ENCODE measurements at regions not wholly inside any gene's neighbourhood (a gene's known extent, or its start where the extent isn't known, plus 50 kb on each side); places are given as distances from the start of the nearest gene placed in this dataset.

DNA sequence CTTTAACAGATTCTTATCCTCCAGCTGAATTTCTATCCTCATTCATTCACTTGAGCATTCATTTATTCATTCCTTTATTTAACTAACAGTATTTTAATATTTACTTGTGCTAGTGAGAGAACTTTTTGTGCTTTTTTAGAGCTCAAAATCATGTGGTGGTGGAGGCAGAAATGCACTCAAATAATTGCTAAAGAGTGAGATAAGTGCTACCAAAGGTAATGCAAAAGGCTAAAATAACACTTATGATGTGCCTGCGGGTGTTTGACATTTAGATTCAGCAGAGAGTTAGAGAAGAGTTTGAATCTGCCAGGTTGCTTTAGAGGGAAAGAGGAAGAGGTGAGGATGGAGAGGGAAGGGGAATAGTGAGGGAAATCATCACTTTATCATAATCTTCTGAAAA, 431.5 kb upstream of the EDIL3 start:
- Histone ChIP-seq H2AFZ (ENCODE audit: low read length) (no peak overlapping the region), H3K4me3 (ENCODE audit: low read length) (no peak overlapping the region), H3K27me3 (replicated peaks; ENCODE audit: insufficient read depth, low read length) (no peaks in the 10 kb centered on the region), H3K36me3 (replicated peaks; ENCODE audit: insufficient read depth, low read length) (no peaks in the 10 kb centered on the region), H3K4me1 (ENCODE audit: low read length) (no peaks in the 10 kb centered on the region), H3F3A (ENCODE audit: insufficient read depth, low read length) (no peaks in the 10 kb centered on the region), H4K20me1 (ENCODE audit: insufficient read depth, low read length) (no peaks in the 10 kb centered on the region), H3K79me2 (ENCODE audit: low read length) (no peaks in the 10 kb centered on the region), H3K9me3 (replicated peaks; ENCODE audit: insufficient read depth, low read length) (no peaks in the 10 kb centered on the region), H3K4me2 (ENCODE audit: low read depth, low read length) (no peak overlapping the region), H3K9me2 (replicated peaks; ENCODE audit: insufficient read depth, low read length) (no peaks in the 10 kb centered on the region), H3K9ac (ENCODE audit: low read length) (no peak overlapping the region), H3K27ac (ENCODE audit: low read length) (no peak overlapping the region)
- DNase-seq: no peak
- TF ChIP-seq EZH2 (optimal IDR thresholded peaks at IDR 0.05; ENCODE audit: low read depth, low read length) (no peak), EZH2phosphoT487 (IDR thresholded peaks at IDR 0.05; ENCODE audit: low read length) (no peak)
- TF ChIP-seq, protein P1, sequence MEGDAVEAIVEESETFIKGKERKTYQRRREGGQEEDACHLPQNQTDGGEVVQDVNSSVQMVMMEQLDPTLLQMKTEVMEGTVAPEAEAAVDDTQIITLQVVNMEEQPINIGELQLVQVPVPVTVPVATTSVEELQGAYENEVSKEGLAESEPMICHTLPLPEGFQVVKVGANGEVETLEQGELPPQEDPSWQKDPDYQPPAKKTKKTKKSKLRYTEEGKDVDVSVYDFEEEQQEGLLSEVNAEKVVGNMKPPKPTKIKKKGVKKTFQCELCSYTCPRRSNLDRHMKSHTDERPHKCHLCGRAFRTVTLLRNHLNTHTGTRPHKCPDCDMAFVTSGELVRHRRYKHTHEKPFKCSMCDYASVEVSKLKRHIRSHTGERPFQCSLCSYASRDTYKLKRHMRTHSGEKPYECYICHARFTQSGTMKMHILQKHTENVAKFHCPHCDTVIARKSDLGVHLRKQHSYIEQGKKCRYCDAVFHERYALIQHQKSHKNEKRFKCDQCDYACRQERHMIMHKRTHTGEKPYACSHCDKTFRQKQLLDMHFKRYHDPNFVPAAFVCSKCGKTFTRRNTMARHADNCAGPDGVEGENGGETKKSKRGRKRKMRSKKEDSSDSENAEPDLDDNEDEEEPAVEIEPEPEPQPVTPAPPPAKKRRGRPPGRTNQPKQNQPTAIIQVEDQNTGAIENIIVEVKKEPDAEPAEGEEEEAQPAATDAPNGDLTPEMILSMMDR (IDR thresholded peaks at IDR 0.05; ENCODE audit: low read length): no peak

DNA sequence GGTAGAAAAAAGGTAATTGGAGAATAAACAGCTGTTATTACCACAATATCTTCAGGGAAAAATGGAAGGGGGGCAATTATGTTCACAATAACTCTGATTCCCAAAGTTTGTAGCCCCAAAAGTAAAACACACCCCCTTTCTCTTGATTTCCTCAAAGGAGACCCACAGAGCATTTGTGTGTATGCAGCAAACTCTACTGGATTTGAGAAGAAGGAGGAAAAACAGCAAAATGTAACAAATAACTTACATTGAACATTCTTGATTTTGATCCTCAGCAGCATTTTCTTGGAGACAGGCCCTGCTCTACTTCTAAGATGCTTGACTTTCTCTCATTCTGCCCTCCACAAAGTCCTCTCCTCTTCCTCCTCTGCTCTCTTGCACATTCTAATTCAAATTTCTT, 420.8 kb upstream of the EDIL3 start:
- H3K4me1 ChIP-seq (ENCODE audit: low read length): no peaks in the 10 kb centered on the region
- no peaks in the 10 kb centered on the region for H3K36me3 ChIP-seq (replicated peaks; ENCODE audit: insufficient read depth, low read length)
- no peak overlapping the region for H3K9ac ChIP-seq (ENCODE audit: low read length)
- H3F3A ChIP-seq (ENCODE audit: insufficient read depth, low read length): no peaks in the 10 kb centered on the region
- no peaks in the 10 kb centered on the region for H4K20me1 ChIP-seq (ENCODE audit: insufficient read depth, low read length)
- no peaks in the 10 kb centered on the region for H3K9me2 ChIP-seq (replicated peaks; ENCODE audit: insufficient read depth, low read length)
- no peaks in the 10 kb centered on the region for H3K9me3 ChIP-seq (replicated peaks; ENCODE audit: insufficient read depth, low read length)
- no peaks in the 10 kb centered on the region for H3K27me3 ChIP-seq (replicated peaks; ENCODE audit: insufficient read depth, low read length)
- H2AFZ ChIP-seq (ENCODE audit: low read length): no peak overlapping the region
- H3K4me3 ChIP-seq (ENCODE audit: low read length): no peak overlapping the region
- TF ChIP-seq EZH2 (optimal IDR thresholded peaks at IDR 0.05; ENCODE audit: low read depth, low read length) (no peak), EZH2phosphoT487 (IDR thresholded peaks at IDR 0.05; ENCODE audit: low read length) (no peak)
- TF ChIP-seq, protein P1 (IDR thresholded peaks at IDR 0.05; ENCODE audit: low read length): no peak
- DNase-seq: no peak
- H3K27ac ChIP-seq (ENCODE audit: low read length): no peak overlapping the region
- no peaks in the 10 kb centered on the region for H3K79me2 ChIP-seq (ENCODE audit: low read length)
- H3K4me2 ChIP-seq (ENCODE audit: low read depth, low read length): no peak overlapping the region

DNA sequence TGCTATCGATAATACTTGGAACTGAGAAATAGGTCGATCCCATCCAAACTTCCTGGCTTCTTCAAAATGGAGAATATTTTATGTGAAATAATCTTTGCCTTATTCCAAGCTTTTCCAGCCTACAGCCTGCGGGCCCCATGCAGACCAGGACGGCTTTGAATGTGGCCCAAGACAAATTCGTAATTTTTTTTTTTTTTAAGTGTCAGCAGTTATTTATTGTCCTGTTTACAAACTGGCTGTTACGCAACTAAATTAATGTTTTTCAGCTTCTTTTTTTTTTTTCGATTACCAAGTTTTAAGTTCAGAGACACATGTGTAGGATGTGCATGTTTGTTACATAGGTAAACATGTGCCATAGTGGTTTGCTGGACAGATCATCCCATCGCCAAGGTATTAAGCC, 411.7 kb upstream of the EDIL3 start:
- Histone ChIP-seq H3K79me2 (ENCODE audit: low read length) (no peaks in the 10 kb centered on the region), H3K4me3 (ENCODE audit: low read length) (no peak overlapping the region), H3F3A (ENCODE audit: insufficient read depth, low read length) (no peaks in the 10 kb centered on the region), H3K27ac (ENCODE audit: low read length) (no peak overlapping the region), H3K4me2 (ENCODE audit: low read depth, low read length) (no peak overlapping the region), H4K20me1 (ENCODE audit: insufficient read depth, low read length) (no peaks in the 10 kb centered on the region), H2AFZ (ENCODE audit: low read length) (no peak overlapping the region), H3K9me2 (replicated peaks; ENCODE audit: insufficient read depth, low read length) (no peaks in the 10 kb centered on the region), H3K4me1 (ENCODE audit: low read length) (no peaks in the 10 kb centered on the region), H3K27me3 (replicated peaks; ENCODE audit: insufficient read depth, low read length) (no peaks in the 10 kb centered on the region), H3K9ac (ENCODE audit: low read length) (no peak overlapping the region), H3K36me3 (replicated peaks; ENCODE audit: insufficient read depth, low read length) (no peaks in the 10 kb centered on the region), H3K9me3 (replicated peaks; ENCODE audit: insufficient read depth, low read length) (no peaks in the 10 kb centered on the region)
- TF ChIP-seq EZH2 (optimal IDR thresholded peaks at IDR 0.05; ENCODE audit: low read depth, low read length): no peak
- no peak for TF ChIP-seq EZH2phosphoT487 (IDR thresholded peaks at IDR 0.05; ENCODE audit: low read length)
- TF ChIP-seq, protein P1 (IDR thresholded peaks at IDR 0.05; ENCODE audit: low read length): no peak
- no peak for DNase-seq
